AG08396 (cell line): ENCODE measurements at regions not wholly inside any gene's neighbourhood (a gene's known extent, or its start where the extent isn't known, plus 50 kb on each side); places are given as distances from the start of the nearest gene placed in this dataset.
"Not testable (repeated sequence)": the region's sequence is repeated elsewhere in the genome, so short reads cannot be mapped to it uniquely, and the experiment has no call there.

Experiments
- DNase-seq: peaks from one replicate; pipeline ENCODE4 v3.0.0; 2012; ENCODE audit warnings: low spot score, mixed read lengths

DNA sequence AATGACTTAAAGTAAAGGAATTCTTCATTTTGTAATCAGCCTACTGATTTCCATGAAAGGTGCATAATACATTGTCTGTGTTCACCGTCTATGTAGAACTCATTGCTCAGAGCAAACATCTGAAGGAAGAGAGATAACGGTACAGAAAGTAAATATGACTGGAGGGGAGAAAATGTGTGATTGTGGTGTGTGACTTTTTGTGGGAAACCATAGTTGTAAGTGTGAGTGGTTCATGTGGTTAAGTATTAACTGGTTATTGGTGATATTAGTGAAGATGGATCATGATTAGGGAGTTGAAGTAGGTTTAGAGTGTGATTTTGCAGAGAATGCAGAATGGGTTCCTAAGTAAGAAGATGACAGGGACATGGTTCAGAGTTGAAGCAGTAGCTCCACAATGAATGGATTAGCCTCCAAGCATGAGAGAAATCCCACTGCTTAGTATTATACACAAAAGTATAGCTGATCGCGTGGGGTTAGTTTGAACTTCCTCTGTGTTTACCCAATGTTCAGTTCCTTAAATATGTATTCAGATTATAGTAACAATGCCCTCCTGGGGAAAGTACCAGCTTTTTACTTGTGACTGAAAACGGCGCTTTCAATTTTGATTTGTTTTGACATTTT is 368.9 kb downstream of the UTRN start:
- no peak for DNase-seq

DNA sequence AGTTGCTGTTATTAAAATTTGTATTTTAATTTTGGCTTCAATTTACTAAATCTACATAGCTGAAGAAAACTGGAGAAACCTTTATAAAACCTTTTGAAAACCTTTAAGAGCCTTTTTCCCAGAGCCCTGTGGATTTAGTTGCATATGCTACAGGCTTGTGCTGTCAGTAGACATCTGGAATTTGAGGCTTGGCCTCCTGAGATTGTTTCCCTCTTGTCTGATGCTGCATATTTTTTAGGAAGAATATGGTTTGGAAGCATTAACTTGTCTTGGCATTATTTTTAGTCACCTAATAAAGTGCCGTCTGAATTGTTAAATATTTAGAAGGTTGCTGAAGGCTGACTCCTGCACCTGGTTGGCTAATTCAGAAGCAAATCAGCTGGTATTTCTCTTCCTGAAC is 369.4 kb downstream of the UTRN start:
- DNase-seq: no peak

DNA sequence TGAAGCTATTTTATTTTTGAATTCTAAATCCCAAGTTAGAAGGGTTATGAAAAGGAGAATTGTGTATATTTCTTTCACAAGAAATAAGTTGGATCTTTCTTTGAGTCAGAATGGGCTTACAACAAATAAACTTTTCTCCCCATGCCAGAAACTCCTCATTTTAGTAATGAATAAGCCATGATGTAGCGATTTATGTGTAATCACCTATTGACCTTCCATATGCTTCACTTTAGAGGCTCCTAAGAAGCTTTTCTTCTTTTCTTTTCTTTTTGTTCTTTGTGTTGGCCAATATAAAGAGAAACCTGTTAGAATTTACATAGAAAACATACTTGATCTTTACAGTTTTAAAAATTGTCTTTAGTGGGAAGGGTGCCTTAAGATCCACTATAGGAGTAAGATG is 370.2 kb downstream of the UTRN start:
- no peak for DNase-seq

DNA sequence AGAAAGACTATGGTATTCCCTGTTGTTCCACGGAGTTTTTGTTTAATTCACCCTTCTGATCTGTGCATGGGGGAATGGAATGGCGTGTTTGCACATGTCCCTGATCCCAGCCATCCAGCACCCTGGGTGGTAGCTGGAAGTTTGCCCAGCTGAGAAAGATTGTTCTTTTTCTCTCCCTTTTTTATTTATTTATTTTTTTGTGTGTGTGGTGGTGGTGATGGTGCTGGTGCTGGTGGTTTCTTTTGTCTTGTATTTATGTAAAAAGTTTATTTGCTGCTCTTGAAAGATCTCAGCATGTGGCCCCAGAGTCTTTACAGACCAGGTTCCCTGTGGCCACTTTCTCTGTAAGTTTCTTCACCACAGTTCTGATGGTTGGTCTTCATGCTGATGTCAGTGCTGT is 372.6 kb downstream of the UTRN start:
- no peak for DNase-seq

DNA sequence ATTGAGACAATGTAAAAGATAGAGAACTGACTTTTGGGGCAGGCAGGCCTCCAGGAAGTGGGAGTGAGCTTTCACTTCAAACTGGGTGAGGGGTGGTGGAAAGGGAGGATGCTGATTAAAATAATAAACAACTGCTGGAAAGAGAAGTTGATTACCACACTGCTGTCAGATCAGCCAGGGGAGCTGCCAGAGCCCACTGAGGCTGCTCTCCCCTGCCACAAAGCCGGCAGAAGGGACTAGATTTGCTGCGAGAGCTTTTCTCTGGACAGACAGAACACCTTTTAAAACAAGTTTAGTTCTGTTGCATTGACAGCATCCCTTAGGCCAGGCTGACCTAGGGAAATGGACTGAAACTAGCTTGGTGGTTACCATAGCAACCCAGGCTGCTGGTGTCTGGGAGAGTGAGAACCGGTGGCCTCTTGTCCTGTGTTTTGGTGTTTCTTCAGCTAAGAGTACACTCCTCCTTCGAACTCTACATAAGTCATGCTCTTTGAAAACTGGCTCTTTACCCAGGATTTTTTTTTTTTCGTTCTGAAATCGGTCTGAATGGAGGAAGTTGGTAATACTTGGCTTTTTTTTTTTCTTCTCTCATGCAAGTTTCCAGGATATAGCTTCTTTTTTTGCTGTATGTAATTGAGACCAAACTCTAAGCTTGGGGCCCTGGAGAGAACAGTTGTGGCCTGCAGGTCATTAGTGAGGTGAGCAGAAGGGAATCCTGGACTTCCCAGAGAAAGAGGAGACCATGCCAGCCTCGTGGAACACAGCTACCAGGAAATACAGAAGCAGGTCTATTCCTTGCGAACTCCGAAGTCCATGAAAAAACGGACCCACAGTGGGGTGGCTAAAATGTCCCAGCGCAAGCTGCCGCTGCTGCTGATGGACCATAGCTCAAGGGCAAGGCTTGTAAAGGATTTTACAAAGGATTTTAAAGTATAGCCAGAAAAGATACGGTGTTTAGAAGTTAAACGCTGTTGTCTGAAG is 374.4 kb downstream of the UTRN start:
- no peak for DNase-seq

DNA sequence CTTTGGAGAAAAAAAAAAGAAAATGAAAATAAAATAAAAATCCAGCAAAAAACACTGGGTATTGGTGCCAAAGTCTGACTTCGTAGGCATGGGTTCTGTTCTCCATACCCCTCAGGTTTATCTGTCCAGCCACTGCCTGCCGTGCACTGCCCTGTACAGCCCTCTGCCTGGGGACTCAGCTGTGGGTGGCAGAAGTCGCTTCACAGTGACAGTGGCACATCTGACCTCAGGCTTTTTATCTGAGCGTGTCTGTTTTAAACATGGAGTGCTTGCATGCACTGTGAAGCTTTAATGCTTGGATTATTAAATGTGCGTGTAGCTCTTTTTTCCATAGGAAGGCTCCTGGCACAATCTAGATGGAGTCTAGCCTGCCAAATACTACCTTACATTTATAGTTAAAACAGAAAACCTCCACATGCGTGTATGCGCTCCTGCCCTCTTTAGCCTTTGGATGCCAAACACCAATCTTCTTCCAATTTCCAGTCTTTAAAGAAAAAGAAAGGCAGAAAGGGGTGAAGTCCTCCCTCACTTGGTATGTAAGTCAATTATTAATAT is 375.5 kb downstream of the UTRN start:
- DNase-seq: no peak

DNA sequence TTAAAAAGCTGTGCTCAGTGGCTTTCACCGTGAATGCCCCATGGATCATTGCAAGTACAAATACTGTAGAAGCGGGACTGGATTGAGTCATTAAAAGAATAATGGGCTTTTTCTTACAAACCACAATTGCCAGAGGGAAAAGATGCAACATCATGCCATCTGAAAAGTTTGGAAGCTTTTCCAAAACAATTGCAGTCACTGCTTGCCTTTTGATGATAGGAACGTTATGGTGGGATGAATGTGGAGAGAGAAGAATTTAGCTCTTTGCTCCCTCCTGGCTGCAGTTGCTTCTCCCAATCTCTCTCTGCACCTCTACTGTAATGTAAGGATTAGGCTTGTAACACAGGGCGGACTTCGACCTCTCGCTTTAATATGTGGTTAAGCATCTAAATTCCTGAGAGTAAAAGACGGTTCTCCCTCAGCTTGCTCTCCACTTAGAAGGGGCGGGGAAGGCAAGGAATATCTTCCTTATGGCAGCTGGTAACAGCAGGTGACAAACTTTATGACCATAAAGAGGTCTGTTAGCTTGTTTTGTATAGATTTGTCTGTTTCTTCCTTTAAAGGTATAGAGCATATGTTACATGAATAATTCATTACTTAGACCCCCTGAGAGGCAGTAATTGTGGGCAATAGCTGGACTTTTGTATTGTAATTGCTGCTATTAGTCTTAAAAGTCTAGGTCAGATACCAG is 376.1 kb downstream of the UTRN start:
- no peak for DNase-seq

DNA sequence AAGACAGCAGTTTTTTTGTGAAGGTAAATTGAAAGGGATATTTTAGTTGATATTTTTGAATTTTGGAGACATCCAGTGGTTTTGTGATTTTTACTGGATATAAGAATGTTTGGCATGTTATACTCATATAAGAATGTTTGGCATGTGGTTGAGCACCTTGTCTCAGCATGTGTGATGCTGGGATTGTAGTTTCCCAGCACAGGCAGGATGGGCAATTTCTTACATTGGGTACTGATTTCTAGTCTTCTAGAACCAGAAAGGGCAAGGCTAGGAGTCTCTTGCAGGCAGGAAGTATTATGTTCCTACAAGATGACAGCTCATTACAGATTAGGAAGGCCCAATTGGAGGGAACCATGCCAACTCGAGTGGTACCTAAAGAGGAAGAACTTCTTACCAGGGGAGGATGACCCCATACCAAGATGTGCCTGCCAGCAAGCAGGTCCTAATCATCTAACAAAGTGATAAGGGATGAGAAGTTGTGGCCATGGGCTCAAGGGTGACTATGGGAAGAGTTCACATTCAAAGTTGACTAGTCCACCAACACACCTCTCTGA is 377.8 kb downstream of the UTRN start:
- no peak for DNase-seq

DNA sequence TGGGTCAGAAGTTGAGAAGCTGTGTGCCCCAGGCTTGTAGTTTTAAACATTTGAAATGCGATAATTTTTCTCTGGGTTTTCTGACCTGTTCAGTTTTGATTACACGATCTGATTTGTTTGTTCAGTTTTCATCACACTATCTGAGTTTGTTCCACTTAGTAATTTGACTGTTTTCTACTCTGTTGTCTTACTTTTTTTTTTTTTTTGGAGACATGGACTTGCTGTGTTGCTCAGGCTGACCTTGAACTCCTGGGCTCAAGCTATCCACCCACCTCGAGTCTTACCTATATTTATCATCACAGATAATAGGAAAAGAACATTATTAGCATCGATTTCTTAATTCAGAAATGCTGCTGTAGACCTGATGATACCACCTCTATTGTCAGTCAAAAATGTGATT is 379.1 kb downstream of the UTRN start:
- DNase-seq: no peak

DNA sequence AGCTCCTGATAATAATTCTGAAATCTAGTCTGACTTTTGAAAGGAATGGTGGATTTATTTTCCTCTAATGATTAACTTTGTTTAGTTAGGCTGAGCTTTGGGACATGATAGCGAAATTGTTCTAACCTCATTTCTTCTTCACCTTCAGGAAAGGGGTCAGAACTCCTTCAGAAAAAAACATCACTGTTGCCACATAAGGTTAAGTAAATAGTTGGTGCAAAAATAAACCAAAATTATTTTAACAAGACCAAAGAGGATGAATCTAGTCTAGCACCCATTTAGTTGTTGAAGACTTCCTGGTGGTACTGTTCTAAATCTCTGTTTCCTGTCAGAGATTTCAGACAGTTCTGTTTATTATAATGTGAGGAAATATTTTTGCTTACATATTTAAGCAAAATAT is 379.8 kb downstream of the UTRN start:
- no peak for DNase-seq

DNA sequence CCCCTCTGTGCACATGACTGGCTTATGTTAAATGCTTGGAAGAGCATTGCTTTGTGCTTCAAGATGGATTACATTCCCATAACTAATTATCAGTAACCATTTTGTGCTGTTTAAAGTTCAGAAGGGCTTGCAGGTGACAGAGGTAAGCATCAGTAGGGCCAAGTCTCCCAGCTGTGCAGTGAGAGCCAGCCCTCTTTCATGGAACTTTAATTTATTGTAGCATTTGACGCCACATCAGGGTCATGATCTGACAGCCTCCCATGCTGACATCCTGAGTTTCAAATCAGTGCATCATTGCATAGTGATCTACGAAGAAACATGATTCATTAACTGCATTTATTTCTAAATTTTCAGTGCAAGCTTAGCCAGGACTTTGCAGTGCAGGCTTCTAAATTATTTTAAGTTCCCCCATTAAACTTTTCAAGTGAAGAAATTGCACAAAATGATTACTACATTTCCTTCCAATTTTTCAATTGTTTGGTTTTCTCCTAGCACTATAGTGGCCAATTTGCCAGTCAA is 380.9 kb downstream of the UTRN start:
- no peak for DNase-seq

DNA sequence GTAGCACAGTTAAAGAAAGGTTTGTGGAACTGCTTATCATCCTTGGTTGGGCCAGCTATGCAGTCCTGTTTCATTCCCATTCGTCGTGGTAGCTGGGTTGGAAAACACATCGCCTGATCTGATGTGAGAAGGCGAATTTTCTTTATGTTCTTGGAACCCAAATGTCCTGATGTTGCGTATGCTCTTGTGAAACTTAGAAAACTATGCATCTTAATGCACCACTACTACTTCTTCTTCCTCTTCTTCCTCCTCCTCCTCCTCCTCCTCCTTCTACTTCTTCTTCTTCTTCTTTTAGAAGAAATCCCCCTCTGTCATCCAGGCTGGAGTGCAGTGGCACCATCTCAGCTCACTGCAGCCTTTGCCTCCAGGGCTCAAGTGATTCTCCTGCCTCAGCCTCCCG is 381.6 kb downstream of the UTRN start:
- no peak for DNase-seq

DNA sequence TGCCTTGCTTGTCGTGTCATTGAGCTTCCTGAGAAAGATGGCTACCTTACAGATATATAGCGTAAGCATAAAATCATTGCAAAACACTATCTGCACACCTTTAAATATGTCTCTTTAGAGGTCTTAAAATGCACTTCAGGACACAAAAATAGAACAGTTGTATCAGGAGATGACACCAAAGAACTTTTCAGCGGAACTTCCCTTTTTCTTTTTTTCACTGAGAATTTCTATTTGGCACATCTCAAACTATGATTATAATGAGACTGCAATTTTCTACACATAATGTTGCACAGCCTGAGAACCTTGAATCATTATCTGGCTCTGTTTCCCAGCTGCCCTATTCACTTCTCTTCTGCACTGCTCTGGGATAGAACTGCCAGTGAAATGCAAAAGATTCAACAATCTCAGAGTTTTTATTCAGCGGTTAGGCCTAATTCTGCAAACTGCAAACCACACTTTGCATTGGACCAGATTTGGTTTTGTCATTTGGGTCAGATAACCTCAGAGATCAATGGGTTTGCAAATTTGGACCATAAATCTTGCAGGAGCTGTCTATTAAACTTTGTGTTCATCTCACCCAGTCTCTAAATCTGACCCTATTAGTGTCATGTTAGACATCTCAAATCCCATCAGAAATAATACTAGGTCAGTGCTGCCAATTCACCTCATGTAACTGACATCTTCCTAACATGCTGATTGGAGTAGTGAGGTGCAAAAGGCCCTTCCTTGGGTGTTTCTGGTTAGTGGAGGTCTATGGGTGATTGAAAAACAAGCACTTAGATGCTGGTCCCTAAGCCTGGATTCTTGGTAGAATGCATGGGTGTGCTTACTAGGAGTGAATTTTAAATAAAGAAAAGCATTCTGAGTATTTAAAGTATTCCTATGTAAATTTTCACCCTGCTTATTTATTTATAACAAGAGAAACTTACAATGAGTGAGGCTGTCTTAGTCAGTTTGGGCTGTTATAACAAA is 382.7 kb downstream of the UTRN start:
- no peak for DNase-seq

DNA sequence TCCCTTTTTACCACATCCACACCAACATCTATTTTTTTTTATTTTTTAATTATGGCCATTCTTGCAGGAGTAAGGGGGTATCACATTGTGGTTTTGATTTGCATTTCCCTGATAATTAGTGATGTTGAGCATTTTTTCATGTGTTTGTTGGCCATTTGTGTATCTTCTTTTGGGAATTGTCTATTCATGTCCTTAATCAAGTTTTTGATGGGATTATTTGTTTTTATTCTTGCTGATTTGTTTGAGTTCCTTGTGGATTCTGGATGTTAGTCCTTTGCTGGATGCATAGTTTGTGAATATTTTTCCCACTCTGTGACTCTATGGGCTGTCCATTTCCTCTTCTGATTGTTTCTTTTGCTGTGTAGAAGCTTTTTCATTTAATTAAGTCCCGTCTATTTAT is 385.1 kb downstream of the UTRN start:
- not testable (repeated sequence) for DNase-seq

DNA sequence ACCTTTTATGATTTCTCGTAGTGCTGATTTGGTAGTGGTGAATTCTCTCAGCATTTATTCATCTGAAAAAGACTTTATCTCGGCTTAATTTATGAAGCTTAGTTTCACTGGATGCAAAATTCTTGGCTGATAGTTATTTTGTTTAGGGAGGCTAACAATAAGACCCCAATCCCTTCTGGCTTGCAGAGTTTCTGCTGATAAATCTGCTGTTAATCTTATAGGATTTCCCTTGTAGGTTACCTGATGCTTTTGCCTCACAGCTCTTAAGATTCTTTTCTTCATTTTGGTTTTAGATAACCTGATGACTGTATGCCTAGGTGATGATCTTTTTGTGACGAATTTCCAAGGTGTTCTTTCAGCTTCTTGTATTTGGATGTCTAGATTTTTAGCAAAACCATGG is 388.7 kb downstream of the UTRN start:
- no peak for DNase-seq

DNA sequence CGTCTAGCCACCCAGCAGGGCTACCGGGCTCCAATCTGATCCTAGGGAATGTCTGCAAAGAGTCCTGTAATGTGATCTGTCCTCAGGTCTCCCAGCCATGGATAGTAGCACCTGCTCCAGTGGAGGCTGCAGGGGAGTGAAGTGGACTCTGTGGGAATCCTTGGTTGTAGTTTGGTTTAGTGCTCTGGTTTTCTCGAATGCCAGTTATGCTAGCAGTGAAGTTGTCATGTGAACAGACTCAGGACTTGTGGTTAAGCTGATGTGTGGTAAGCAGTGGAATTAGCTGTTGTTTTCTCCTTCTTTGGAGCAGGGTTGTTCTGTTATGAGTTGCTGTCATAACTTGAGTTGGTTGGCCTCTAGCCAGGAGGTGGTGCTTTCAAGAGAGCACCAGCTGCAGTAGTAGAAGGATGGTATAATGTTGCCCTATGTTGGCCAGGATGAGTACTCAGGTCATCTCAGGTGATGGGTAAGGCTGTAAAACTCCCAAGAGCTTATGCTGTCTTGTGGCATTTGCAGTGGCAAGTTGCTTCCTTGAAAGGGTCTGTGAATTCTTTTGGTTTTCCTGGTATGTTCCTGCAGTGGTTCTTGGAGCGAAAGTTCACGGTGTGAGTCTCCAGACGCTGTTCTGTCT is 390.2 kb downstream of the UTRN start:
- no peak for DNase-seq

DNA sequence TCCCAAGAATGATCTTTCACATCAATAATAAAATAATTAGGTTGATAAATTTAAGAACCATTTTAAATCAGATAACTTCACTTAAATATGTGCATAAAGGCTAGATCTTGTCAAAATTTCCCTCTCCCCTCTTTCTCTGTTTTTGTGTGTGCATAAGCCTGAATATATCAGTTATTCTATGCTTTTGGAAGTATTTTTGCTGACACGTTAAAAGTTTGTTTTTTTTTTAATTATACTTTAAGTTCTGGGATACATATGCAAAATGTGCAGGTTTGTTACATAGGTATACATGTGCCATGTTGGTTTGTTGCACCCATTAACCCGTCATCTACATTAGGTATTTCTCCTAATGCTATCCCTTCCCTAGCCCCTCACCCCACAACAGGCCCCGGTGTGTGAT is 391.2 kb downstream of the UTRN start:
- not testable (repeated sequence) for DNase-seq

DNA sequence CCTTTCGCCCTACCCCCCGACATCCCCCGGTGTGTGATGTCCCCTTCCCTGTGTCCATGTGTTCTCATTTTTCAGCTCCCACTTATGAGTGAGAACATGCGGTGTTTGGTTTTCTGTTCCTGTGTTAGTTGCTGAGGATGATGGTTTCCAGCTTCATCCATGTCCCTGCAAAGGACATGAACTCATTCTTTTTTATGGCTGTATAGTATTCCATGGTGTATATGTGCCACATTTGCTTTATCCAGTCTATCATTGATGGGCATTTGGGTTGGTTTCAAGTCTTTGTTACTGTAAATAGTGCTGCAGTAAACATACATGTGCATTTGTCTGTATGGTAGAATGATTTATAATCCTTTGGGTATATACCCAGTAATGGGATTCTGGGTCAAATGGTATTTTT is 392.1 kb downstream of the UTRN start:
- not testable (repeated sequence) for DNase-seq

DNA sequence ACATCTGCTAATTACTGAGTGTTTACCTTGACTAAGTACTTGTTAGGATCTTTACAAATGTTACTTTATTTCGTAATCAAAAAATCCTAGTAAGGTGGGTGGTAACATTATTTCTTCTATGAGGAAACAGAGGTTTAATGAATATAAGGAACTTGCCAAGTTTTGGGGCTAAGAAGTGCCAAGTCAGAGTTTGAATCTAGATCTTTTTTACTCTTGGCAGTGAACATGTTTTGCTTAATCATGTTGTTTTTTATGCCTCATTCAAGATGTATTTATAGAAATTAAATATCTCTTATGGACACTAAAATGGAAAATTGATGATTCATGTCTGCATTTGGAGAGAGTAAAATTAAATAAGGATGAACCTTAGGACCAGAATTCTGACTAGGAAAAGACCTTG is 393.7 kb downstream of the UTRN start:
- no peak for DNase-seq

DNA sequence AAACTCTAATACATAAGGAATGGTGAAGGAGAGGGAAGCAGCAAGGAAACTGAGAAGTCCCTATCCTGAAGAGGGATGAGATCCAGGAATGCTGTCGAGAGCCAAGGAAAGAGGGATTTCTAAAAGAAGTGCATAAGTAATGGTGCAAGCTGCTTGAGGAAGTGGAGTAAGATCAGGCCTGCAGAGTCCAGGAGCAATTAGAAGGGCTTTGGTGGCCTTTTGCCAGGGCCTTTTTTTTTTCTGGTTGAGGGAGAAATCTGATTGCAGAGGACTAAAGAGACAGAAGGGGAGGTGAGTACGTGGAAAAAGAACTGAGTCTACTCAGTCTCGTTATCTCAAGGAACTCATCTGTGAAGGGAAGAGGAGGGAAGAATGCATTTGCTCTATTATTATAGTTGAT is 396.2 kb downstream of the UTRN start:
- no peak for DNase-seq
